ENCODE measurements at regions not wholly inside any gene's neighbourhood (a gene's known extent, or its start where the extent isn't known, plus 50 kb on each side); places are given as distances from the start of the nearest gene placed in this dataset.

DNA sequence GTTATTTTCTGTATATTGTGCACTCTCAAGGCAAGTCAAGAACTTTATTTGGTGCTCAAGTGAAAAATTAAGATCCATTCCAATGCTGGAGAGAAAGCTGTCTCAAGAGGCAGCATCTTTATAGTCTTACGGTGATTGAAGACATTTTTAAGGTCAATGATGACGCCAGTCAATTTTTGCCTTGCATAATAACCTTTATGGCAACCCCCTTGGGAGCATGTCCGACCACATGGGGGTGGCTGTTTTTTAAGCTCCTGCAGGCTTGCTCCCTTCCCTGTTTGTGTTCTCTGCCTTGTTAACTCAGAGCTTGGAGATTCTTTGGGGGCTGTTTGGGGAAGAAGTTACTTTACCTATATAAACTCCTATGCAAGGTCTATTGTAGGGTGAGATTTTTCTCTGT is 109.6 kb upstream of the FERMT1 start:
- no peak for DNase-seq (ENCODE audit: low read depth, low spot score)

DNA sequence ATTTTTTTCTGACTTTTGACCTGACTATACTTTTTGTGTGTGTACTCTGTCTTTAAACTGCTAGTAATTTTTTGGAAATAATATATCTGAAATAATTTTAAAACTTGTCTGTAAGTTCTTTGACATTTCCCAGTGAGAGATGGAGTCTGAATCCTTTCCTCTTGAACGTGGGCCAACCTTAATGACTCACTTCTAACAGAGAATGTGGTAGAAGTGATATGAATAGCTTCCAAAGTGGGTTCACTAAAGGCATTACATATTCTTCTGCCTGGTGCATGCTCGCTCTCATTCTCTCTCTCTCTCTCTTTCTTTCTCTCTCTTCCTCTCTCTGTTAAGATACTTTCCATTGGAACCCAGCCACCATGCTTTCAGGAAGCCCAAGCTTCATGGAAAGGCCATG is 108.7 kb upstream of the FERMT1 start:
- DNase-seq (ENCODE audit: low read depth, low spot score) = no peak

DNA sequence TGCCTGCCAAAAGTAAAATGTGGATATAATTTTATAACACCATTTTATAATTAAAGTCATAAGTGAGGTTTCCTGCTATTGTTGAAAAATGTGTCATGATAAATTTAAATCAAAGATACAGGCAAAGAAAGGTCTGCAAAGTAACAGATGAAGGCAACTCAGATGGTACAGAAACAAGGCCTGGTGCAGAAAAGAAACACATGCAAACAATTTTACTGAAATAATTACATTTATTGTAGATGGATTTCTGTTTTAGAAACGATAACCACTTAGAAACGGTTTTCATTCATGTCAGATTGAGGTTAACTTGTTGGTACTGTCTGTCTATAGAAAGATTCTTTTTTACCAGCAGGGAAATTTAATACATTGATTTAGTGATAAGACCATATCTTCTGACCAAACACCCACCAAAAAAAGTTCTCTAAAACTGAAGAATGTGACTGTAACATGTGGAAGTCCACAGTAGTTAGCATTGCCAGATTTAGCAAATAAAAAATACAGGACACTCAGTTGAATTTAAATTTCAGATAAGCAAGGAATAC is 105.5 kb upstream of the FERMT1 start:
- no peak for DNase-seq (ENCODE audit: low read depth, low spot score)

DNA sequence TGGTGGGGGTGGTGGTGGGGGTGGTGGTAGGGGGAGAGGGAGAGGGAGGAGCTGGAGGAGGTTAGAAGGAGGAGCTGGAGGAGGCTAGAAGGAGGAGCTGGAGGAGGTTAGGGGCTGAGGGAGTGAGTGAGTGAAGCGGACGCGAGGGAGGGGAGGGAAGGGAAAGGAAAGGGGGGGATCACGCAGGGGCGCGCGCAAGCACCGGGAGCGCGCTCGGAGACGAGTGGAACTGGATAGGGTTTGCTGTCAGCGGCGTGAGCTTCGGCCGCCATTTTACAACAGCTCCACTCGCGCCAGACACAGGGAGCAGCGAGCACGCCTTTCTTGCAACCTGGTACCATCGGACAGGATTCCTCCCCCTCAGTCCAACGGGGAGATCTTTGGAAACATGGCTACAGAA is 90.5 kb upstream of the FERMT1 start:
- peak; percentile 84 for DNase-seq (ENCODE audit: low read depth, low spot score)

DNA sequence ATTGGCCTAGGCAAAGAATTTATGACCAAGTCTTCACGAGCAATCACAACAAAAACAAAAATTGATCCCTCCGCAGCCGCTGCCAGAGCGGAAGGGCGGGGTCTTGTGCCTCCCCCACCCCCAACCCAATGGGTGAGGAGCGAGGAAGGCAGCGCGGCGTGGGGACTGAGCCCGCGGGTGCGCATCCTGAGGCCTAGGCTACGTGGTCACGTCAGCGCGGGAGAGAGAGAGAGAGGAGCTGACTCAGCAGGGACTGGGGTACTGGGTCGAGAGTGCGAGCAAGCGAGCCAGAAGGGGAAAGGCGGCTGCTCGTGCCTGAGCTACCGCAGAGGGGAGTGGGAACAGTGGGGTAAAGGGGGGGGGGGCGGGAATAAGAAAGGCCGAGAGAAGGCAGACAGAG is 90.1 kb upstream of the FERMT1 start:
- peak; percentile 53 for DNase-seq (ENCODE audit: low read depth, low spot score)

DNA sequence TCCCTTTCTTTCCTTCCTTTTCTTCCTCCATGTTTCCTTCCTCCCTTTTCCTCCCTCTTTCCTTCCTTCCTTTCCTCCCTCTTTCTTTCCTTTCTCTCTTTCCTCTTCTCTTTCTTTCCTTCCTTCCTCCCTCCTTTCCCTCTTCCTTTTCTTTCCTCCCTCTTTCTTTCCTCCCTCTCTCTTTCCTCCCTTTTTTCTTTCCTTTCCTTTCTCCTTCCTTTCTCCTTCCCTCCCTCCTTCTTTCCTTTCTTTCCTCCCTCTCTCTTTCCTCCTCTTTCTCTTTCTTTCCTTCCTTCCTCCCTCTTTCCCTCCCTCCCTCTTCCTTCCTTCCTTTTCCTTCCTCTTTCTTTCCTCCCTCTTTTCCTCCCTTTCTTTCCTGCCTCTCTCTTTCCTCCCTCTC is 86.3 kb upstream of the FERMT1 start:
- no peak for DNase-seq (ENCODE audit: low read depth, low spot score)

DNA sequence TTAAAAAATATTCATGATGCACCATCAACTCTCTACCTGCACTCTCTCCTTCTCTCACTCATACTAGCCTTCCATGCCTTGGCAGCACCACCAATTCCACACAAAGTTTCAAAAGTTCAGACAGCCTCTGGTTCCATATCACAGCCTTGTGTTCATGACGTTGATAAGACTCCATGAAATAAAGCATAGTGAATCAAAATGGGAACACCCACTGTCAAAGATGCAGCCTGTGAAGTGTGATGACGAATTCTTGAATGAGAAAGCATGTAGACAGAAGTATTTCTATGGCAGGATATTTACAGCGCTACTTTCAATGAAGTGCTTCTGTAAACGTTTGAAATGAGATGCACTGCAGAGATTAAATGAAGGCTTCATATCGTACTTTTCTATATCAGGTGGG is 77.3 kb upstream of the FERMT1 start:
- no peak for DNase-seq (ENCODE audit: low read depth, low spot score)

DNA sequence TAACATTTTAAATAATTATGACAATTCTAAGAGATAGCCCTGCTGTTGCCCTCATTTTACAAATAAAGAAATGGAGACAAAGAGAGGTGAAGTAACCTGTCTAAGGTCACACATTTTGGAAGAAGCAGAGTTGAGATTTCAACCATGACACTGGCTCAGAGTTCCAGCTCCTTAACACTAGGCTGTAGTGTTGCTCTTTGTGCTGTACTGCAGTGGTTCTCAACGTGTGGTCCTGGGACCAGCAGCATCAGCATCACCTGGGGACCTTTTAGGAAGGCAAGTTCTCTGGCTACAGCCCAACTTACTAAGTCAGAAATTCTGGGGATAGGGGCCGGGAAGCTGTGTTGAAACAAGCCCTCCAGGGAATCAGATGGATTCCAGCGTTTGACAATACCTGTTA is 62.4 kb upstream of the FERMT1 start:
- DNase-seq (ENCODE audit: low read depth, low spot score) = no peak

DNA sequence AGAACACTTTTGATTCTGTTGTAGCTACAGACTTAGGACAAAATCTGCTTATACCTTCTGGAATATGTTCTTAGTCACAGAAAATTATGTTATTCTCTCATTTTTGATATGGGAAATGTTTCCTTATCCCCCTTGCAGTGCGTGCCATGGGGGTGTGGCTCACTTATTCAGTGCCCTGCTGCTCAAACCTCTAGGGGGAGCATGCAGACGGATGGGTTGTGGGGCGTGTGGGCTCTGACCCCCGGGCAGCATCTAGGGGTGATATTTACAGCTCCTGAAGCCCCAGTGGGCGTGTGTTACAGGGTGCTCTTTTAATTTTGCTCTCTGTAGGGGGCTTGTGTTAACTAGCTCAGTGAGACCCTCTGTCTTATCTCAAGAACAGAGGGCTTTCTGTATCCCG is 61.3 kb upstream of the FERMT1 start:
- DNase-seq (ENCODE audit: low read depth, low spot score) = no peak

DNA sequence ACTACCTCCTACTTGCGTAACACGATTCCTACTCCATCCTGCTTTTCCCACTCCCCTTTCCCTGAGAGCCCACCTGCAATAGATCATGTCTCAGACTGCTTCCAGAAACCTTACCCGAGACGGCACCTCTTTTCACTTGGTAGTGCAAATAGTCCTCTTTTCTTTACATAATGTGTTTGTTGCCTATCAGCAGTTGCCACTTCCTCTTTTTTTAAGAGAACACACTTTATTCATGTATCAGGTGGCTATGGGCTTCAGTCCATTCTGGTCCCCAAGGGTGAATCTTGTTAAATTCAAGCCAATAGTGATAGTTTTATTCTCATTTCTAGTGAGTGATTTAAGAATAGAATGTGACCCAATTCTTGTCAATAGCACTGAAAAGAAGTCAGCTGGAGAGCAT is 57.7 kb upstream of the FERMT1 start:
- no peak for DNase-seq (ENCODE audit: low read depth, low spot score)

DNA sequence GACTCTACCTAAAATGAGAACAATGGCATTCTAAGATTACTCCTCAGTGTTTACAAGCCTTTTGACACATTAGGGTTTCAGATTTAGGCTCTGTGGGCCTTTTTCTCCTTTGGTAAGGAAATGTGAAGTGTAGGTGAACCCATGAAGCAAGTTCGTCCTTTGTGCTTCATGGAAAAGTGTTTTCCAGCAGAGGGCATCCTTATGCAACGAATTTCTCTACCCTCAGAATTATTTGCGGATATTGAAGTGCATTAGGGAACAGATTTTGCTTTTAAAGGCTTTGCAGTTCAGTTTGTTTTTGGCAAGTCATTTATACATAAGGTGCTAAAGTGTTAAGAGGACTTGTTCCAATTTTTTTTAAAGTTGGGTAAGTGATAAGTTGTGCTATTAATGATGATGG is 55.7 kb upstream of the FERMT1 start:
- DNase-seq (ENCODE audit: low read depth, low spot score) = no peak

DNA sequence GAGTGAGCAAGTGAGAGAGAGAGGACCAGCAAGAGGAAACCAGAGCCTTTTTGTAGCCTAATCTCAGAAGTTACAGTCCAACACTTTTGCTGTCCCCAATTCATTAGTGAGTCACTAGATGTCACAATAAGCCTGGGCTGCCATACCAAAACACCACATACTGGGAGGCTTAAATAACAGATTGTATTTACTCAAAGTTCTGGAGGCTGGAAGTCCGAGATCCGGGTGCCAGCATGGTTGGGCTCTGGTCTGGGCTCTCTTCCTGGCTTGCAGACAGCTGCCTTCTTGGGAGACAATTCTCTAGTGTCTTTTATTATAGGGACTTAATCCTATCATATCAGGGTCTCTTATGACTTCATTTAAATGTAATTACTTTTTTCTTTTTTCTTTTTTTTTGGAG is 50.7 kb upstream of the FERMT1 start:
- DNase-seq (ENCODE audit: low read depth, low spot score) = no peak

Data from ELF-1 (cell line).